Upper lobe of right lung (tissue), 1 donor: ENCODE measurements at regions not wholly inside any gene's neighbourhood (a gene's known extent, or its start where the extent isn't known, plus 50 kb on each side); places are given as distances from the start of the nearest gene placed in this dataset.

Experiments used
- ATAC-seq: fragments of 200-7000 bp; cut with Tn5 transposase; one replicate; pipeline ENCODE4 v1.9.1; 2020; ENCODE audit warnings: mild to moderate bottlenecking, moderate library complexity
- DNase-seq: peaks from one replicate; pipeline ENCODE4 v3.0.0-alpha.2; 2020
- H3K27ac ChIP-seq: fragments of 200-600 bp; one replicate; pipeline ENCODE4 v1.8.0; 2022
- H3K27me3 ChIP-seq: fragments of 200-600 bp; one replicate; pipeline ENCODE4 v1.8.0; 2022; ENCODE audit warnings: mild to moderate bottlenecking
- H3K36me3 ChIP-seq: fragments of 200-600 bp; one replicate; pipeline ENCODE4 v1.8.0; 2022
- H3K4me1 ChIP-seq: fragments of 200-600 bp; one replicate; pipeline ENCODE4 v1.8.0; 2022
- H3K4me3 ChIP-seq: fragments of 200-600 bp; one replicate; pipeline ENCODE4 v1.8.0; 2022; ENCODE audit warnings: mild to moderate bottlenecking
- H3K9me3 ChIP-seq: fragments of 200-600 bp; one replicate; pipeline ENCODE4 v1.8.0; 2022
- CTCF ChIP-seq: fragments of 200-600 bp; IDR thresholded peaks from one replicate; pipeline ENCODE4 v1.8.0; 2022; ENCODE audit warnings: antibody characterized with exemption
- intact Hi-C: fragments of 100-400 bp; cut with DNase I; formaldehyde crosslinking; loops from one replicate; pipeline ENCODE4 v1.11.0; 2022
- donor health status: DM: no; HTN: yes; CAD: no; lungs with severe emphysema.

- H3K9me3 ChIP-seq = no peaks in the 10 kb centered on the region
- H3K4me1 ChIP-seq = peaks cover 10% of the 10 kb centered on the region
- no peak for TF ChIP-seq CTCF
- DNase-seq = no peak
- no peaks in the 10 kb centered on the region for H3K36me3 ChIP-seq
- no peak overlapping the region for H3K4me3 ChIP-seq
- no peak overlapping the region for H3K27ac ChIP-seq
- ATAC-seq = no peak
- intact Hi-C loops = no loop called here
- no peaks in the 10 kb centered on the region for H3K27me3 ChIP-seq
These were observed 57.2 kb upstream of the BEGAIN start for GRCh38 chr14:100644383-100644782.

- no peak overlapping the region for H3K27ac ChIP-seq
- no peaks in the 10 kb centered on the region for H3K27me3 ChIP-seq
- no peak for TF ChIP-seq CTCF
- H3K4me1 ChIP-seq = peaks cover 10% of the 10 kb centered on the region
- H3K9me3 ChIP-seq = no peaks in the 10 kb centered on the region
- DNase-seq (no peak), ATAC-seq (no peak)
- H3K36me3 ChIP-seq = no peaks in the 10 kb centered on the region
- H3K4me3 ChIP-seq = no peak overlapping the region
- intact Hi-C loops = no loop called here
These were observed 57.6 kb upstream of the BEGAIN start for GRCh38 chr14:100644784-100645183.

GRCh38 chr14:100645196-100645981 lies 58.2 kb upstream of the BEGAIN start:
- DNase-seq (peak; percentile 92), ATAC-seq (peak; percentile 97)
- intact Hi-C loops = no loop called here
- TF ChIP-seq CTCF = peak; percentile 80
- Histone ChIP-seq H3K4me3 (no peak overlapping the region), H3K4me1 (peaks cover 10% of the 10 kb centered on the region), H3K9me3 (no peaks in the 10 kb centered on the region), H3K27me3 (no peaks in the 10 kb centered on the region), H3K36me3 (no peaks in the 10 kb centered on the region), H3K27ac (no peak overlapping the region)

GRCh38 chr14:100645982-100646314 lies 58.7 kb upstream of the BEGAIN start:
- Histone ChIP-seq H3K27ac (no peak overlapping the region), H3K9me3 (no peaks in the 10 kb centered on the region), H3K36me3 (no peaks in the 10 kb centered on the region), H3K27me3 (no peaks in the 10 kb centered on the region), H3K4me3 (no peak overlapping the region), H3K4me1 (peaks cover 10% of the 10 kb centered on the region)
- intact Hi-C loops = loop anchor here (2.0 kb wide), 1 partner anchor 261 kb away; no protein-coding TSS in a partner anchor
- ATAC-seq (no peak), DNase-seq (no peak)
- TF ChIP-seq CTCF = no peak

GRCh38 chr14:100648474-100649172 lies 61.4 kb upstream of the BEGAIN start:
- peaks cover 10% of the 10 kb centered on the region for H3K4me1 ChIP-seq
- H3K27me3 ChIP-seq = peaks cover 2% of the 10 kb centered on the region
- H3K27ac ChIP-seq = no peak overlapping the region
- ATAC-seq = no peak
- DNase-seq = no peak
- H3K4me3 ChIP-seq = no peak overlapping the region
- no peak for TF ChIP-seq CTCF
- no peaks in the 10 kb centered on the region for H3K9me3 ChIP-seq
- H3K36me3 ChIP-seq = no peaks in the 10 kb centered on the region
- intact Hi-C loops = no loop called here
